Loucy (cell line): ENCODE measurements at regions not wholly inside any gene's neighbourhood (a gene's known extent, or its start where the extent isn't known, plus 50 kb on each side); places are given as distances from the start of the nearest gene placed in this dataset.

Source experiments
- CTCF ChIP-seq: fragments of 200-600 bp; sonication (generic); conservative IDR thresholded peaks from 2 replicates; pipeline ENCODE4 v1.5.1; 2014; ENCODE audit warnings: mild to moderate bottlenecking, antibody characterized with exemption, low read length
- EZH2phosphoT487 ChIP-seq: fragments of 200-600 bp; IDR thresholded peaks from 2 replicates; pipeline ENCODE4 v1.6.1; 2018; ENCODE audit warnings: antibody characterized with exemption, mild to moderate bottlenecking, moderate library complexity, borderline replicate concordance

GRCh38 chr17:77437747-77438146 lies 297.0 kb downstream of the SEC14L1 start:
- no peak for TF ChIP-seq CTCF
- no peak for TF ChIP-seq EZH2phosphoT487
